HCT116 (cell line): ENCODE measurements at regions not wholly inside any gene's neighbourhood (a gene's known extent, or its start where the extent isn't known, plus 50 kb on each side); places are given as distances from the start of the nearest gene placed in this dataset.

Experiments
- ATAC-seq: fragments of 200-7000 bp; cut with Tn5 transposase; 2 replicates; pipeline ENCODE4 v1.9.1; 2020; ENCODE audit warnings: mild to moderate bottlenecking, moderate library complexity
- BruUV-seq: library from RNA; stranded (reverse); fragments of 400-500 nt; replicated peaks from 2 replicates; lab custom pipeline; 2021; lab: Mats Ljungman, UMichigan
- CTCF ChIA-PET: fragments of 300-600 bp; sonication (Branson Sonifier 250); formaldehyde crosslinking; loops from one replicate; lab custom pipeline; 2021; ENCODE audit warnings: antibody characterized with exemption; lab: Charles Lee
- POLR2A ChIA-PET: fragments of 300-600, 350-600 bp; sonication (Branson Sonifier 250); formaldehyde crosslinking; loops from one replicate; lab custom pipeline; 2021; ENCODE audit warnings: antibody characterized with exemption; lab: Charles Lee
- RAD21 ChIA-PET, 2 experiments: fragments of 300-600 bp; sonication (Branson Sonifier 250); formaldehyde crosslinking; loops; one replicate each; lab custom pipeline; 2023; ENCODE audit warnings: low total read pairs in 2 of 2; ENCODE audit not compliant: uncharacterized antibody in 2 of 2, unreplicated experiment in 2 of 2, low non-redundant PET in 1 of 2; lab: Charles Lee
- DNase-seq: peaks from one replicate; pipeline ENCODE4 v3.0.0-alpha.2; 2010; ENCODE audit warnings: low read depth, low spot score
- H2AFZ ChIP-seq: fragments of 200-600 bp; shearing (Covaris generic), sonication (generic); 2 replicates; pipeline ENCODE4 v1.6.1; 2017; ENCODE audit warnings: low read depth, mixed run types, mixed read lengths, antibody characterized with exemption, low read length; ENCODE audit not compliant: poor library complexity, severe bottlenecking
- H3K27ac ChIP-seq: 2 replicates; pipeline ENCODE4 v1.5.1; 2012; ENCODE audit warnings: low read depth, low read length
- H3K27me3 ChIP-seq: fragments of 200-600 bp; sonication (generic); 2 replicates; pipeline ENCODE4 v1.6.1; 2016; ENCODE audit warnings: mixed run types, low read length, mixed read lengths; ENCODE audit not compliant: insufficient read depth
- H3K36me3 ChIP-seq, 2 experiments: fragments of 200-500 bp in 1 of 2; fragments of 200-600 bp in 1 of 2; sonication (Bioruptor generic) in 1 of 2; sonication (generic) in 1 of 2; 2 replicates each; pipeline versions ENCODE4 v1.5.1 to v1.6.1; 2014 to 2016; ENCODE audit warnings: low read length in 2 of 2, inconsistent platforms in 1 of 2, mixed read lengths in 1 of 2, mixed run types in 1 of 2; ENCODE audit not compliant: insufficient read depth in 2 of 2, control insufficient read depth in 1 of 2
- H3K4me1 ChIP-seq, 2 experiments: fragments of 200-600 bp in 1 of 2; sonication (generic) in 1 of 2; 2 replicates each; pipeline versions ENCODE4 v1.5.1 to v1.6.1; 2012 to 2017; ENCODE audit warnings: low read length in 2 of 2, inconsistent platforms in 1 of 2, mild to moderate bottlenecking in 1 of 2, mixed read lengths in 1 of 2, mixed run types in 1 of 2, moderate library complexity in 1 of 2; ENCODE audit not compliant: insufficient read depth in 2 of 2, control insufficient read depth in 1 of 2
- H3K4me2 ChIP-seq: fragments of 200-600 bp; sonication (generic); 2 replicates; pipeline ENCODE4 v1.6.1; 2017; ENCODE audit warnings: mixed run types, low read length, mixed read lengths
- H3K4me3 ChIP-seq, 2 experiments: fragments of 200-600 bp in 1 of 2; sonication (generic) in 1 of 2; replicated peaks in 1 of 2; 2 replicates each; pipeline ENCODE4 v1.5.1; 2011 to 2016; ENCODE audit warnings: low read length in 2 of 2, control low read depth in 1 of 2, low read depth in 1 of 2, mild to moderate bottlenecking in 1 of 2, mixed read lengths in 1 of 2, mixed run types in 1 of 2
- H3K79me2 ChIP-seq: fragments of 200-600 bp; sonication (generic); 2 replicates; pipeline ENCODE4 v1.6.1; 2017; ENCODE audit warnings: mild to moderate bottlenecking, mixed run types, low read length, moderate library complexity, mixed read lengths; ENCODE audit not compliant: insufficient read depth
- H3K9ac ChIP-seq: fragments of 200-600 bp; sonication (generic); 2 replicates; pipeline ENCODE4 v1.6.1; 2016; ENCODE audit warnings: low read length, mixed read lengths
- H3K9me2 ChIP-seq: fragments of 200-600 bp; sonication (generic), shearing (Covaris generic); 2 replicates; pipeline ENCODE4 v1.6.1; 2017; ENCODE audit warnings: mixed run types, mild to moderate bottlenecking, moderate library complexity; ENCODE audit not compliant: insufficient read depth
- H3K9me3 ChIP-seq, 2 experiments: fragments of 200-500 bp in 1 of 2; fragments of 200-600 bp in 1 of 2; sonication (Bioruptor generic) in 1 of 2; sonication (generic) in 1 of 2; 2 replicates each; pipeline ENCODE4 v1.6.1; 2014 to 2017; ENCODE audit warnings: low read length in 2 of 2, mixed read lengths in 2 of 2, inconsistent platforms in 1 of 2, low read depth in 1 of 2, mild to moderate bottlenecking in 1 of 2, mixed run types in 1 of 2, moderate library complexity in 1 of 2; ENCODE audit not compliant: control insufficient read depth in 1 of 2, insufficient read depth in 1 of 2
- H4K20me1 ChIP-seq: fragments of 200-600 bp; sonication (generic), shearing (Covaris generic); 2 replicates; pipeline ENCODE4 v1.6.1; 2017; ENCODE audit warnings: mixed run types, mild to moderate bottlenecking, moderate library complexity; ENCODE audit not compliant: insufficient read depth
- ATF3 ChIP-seq: IDR thresholded peaks from 2 replicates; pipeline ENCODE4 v1.6.1; 2012
- CBX3 ChIP-seq: IDR thresholded peaks from 2 replicates; pipeline ENCODE4 v1.6.1; 2012; ENCODE audit warnings: low read depth
- CTCF ChIP-seq, 3 experiments: fragments of 200-600 bp in 1 of 3; sonication (generic) in 1 of 3; IDR thresholded peaks in 2 of 3; conservative IDR thresholded peaks in 1 of 3; 2 replicates each; pipeline ENCODE4 v1.5.1; 2012 to 2017; ENCODE audit warnings: low read depth in 2 of 3, low read length in 2 of 3, antibody characterized with exemption in 1 of 3, borderline replicate concordance in 1 of 3, control low read depth in 1 of 3, mild to moderate bottlenecking in 1 of 3, mixed read lengths in 1 of 3, mixed run types in 1 of 3, moderate library complexity in 1 of 3; ENCODE audit not compliant: insufficient read depth in 1 of 3
- EGR1 ChIP-seq: IDR thresholded peaks from 2 replicates; pipeline ENCODE4 v1.6.1; 2012; ENCODE audit warnings: low read depth
- EZH2 ChIP-seq: fragments of 200-600 bp; sonication (generic); IDR thresholded peaks from 2 replicates; pipeline ENCODE4 v1.6.1; 2017; ENCODE audit warnings: antibody characterized with exemption, mixed run types
- EZH2phosphoT487 ChIP-seq: fragments of 200-600 bp; IDR thresholded peaks from 2 replicates; pipeline ENCODE4 v1.6.1; 2018; ENCODE audit warnings: antibody characterized with exemption, borderline replicate concordance
- FOSL1 ChIP-seq: IDR thresholded peaks from 2 replicates; pipeline ENCODE4 v1.6.1; 2012; ENCODE audit warnings: low read depth
- POLR2A ChIP-seq: IDR thresholded peaks from 2 replicates; pipeline ENCODE4 v1.7.0; 2011; ENCODE audit warnings: borderline replicate concordance; ENCODE audit not compliant: insufficient read depth, insufficient read length; ENCODE audit errors: extremely low read depth
- POLR2AphosphoS5 ChIP-seq: IDR thresholded peaks from 2 replicates; pipeline ENCODE4 v1.6.1; 2011; ENCODE audit warnings: mild to moderate bottlenecking, low read depth, low read length, moderate library complexity
- RAD21 ChIP-seq: IDR thresholded peaks from 2 replicates; pipeline ENCODE4 v1.6.1; 2012; ENCODE audit warnings: low read depth, mild to moderate bottlenecking
- SIN3A ChIP-seq: IDR thresholded peaks from 2 replicates; pipeline ENCODE4 v1.6.1; 2012; ENCODE audit warnings: low read depth
- SP1 ChIP-seq: IDR thresholded peaks from 2 replicates; pipeline ENCODE4 v1.6.1; 2012; ENCODE audit warnings: low read depth
- SRF ChIP-seq: IDR thresholded peaks from 2 replicates; pipeline ENCODE4 v1.6.1; 2012; ENCODE audit warnings: low read depth
- YY1 ChIP-seq: IDR thresholded peaks from 2 replicates; pipeline ENCODE4 v1.6.1; 2011; ENCODE audit warnings: low read length, low read depth, moderate library complexity, mild to moderate bottlenecking; ENCODE audit not compliant: insufficient replicate concordance; ENCODE audit errors: extremely low read depth
- ZBTB33 ChIP-seq: IDR thresholded peaks from 2 replicates; pipeline ENCODE4 v1.6.1; 2011; ENCODE audit warnings: mild to moderate bottlenecking, low read length, moderate library complexity; ENCODE audit not compliant: insufficient replicate concordance; ENCODE audit errors: extremely low read depth
- ZNF274 ChIP-seq: fragments of 200-500 bp; sonication (Bioruptor generic); IDR thresholded peaks from 2 replicates; pipeline ENCODE4 v1.6.1; 2014; ENCODE audit warnings: mild to moderate bottlenecking, low read depth, low read length, inconsistent platforms
- intact Hi-C: fragments of 100-400 bp; cut with micrococcal nuclease; formaldehyde crosslinking; loops from 2 replicates; pipeline ENCODE4 v1.10.0; 2022
- TF ChIP-seq, protein P1 (sequence below): IDR thresholded peaks from 2 replicates; pipeline ENCODE4 v1.6.1; 2012

DNA sequence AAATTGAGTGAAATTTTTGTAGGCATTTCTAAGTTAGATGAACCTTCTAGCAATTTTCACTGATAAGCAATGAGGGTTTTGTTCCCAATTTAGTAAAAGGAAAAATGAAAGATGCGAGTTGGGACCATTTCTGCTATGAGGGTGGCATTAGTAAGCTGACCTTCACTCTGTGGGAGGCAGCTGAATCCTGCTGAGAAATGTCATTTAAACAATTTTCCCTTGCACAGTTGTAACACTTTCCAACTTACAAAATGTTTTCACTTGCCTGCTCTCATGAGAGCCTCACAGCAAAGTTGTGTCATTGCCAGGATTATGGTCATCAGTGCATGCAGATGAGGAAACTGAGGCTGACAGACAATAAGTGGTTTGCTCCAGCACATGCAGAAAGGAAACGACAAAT lies 527.7 kb downstream of the TNS1 start:
- intact Hi-C loops: no loop called here
- no peak for DNase-seq
- no peak for ATAC-seq

More for the DNA sequence above, 527.7 kb downstream of the TNS1 start:
- no TSS peak for BruUV-seq
- H4K20me1 ChIP-seq: no peaks in the 10 kb centered on the region
- H3K9me3 ChIP-seq: no peaks in the 10 kb centered on the region
- no peak overlapping the region for H3K4me2 ChIP-seq
- CTCF ChIA-PET: no interaction called here
- H2AFZ ChIP-seq: no peak overlapping the region
- no peaks in the 10 kb centered on the region for H3K4me1 ChIP-seq
- TF ChIP-seq EZH2phosphoT487: no peak
- TF ChIP-seq FOSL1: no peak
- no peak for TF ChIP-seq RAD21
- TF ChIP-seq POLR2AphosphoS5: no peak
- TF ChIP-seq SIN3A: no peak
- no peak for TF ChIP-seq EGR1
- TF ChIP-seq SP1: no peak
- TF ChIP-seq CTCF (IDR thresholded peaks at IDR 0.05 in 2 of 3, conservative IDR thresholded peaks at IDR 0.05 in 1 of 3; ENCODE audit: borderline replicate concordance in 1 of 3, insufficient read depth in 1 of 3, low read depth in 2 of 3, low read length in 2 of 3): no peak
- no peak for TF ChIP-seq EZH2
- no peak for TF ChIP-seq YY1
- TF ChIP-seq, protein P1, sequence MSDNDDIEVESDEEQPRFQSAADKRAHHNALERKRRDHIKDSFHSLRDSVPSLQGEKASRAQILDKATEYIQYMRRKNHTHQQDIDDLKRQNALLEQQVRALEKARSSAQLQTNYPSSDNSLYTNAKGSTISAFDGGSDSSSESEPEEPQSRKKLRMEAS: no peak
- no peak for TF ChIP-seq ZBTB33
- TF ChIP-seq SRF: no peak
- no peak for TF ChIP-seq CBX3
- no peak for TF ChIP-seq ZNF274
- TF ChIP-seq POLR2A: no peak
- no peak for TF ChIP-seq ATF3
- no peak overlapping the region for H3K4me3 ChIP-seq
- POLR2A ChIA-PET: no interaction called here
- RAD21 ChIA-PET: no interaction called here
- no peaks in the 10 kb centered on the region for H3K9me2 ChIP-seq
- no peak overlapping the region for H3K27ac ChIP-seq
- H3K27me3 ChIP-seq: peaks cover 56% of the 10 kb centered on the region
- no peaks in the 10 kb centered on the region for H3K79me2 ChIP-seq
- no peak overlapping the region for H3K9ac ChIP-seq
- no peaks in the 10 kb centered on the region for H3K36me3 ChIP-seq
